GM23248 (cell line): ENCODE measurements at regions not wholly inside any gene's neighbourhood (a gene's known extent, or its start where the extent isn't known, plus 50 kb on each side); places are given as distances from the start of the nearest gene placed in this dataset.

ENCODE experiments used
- DNase-seq: peaks from one replicate; pipeline ENCODE4 v3.0.0-alpha.2; 2015
- H2AFZ ChIP-seq: fragments of 200-600 bp; sonication (generic); 2 replicates; pipeline ENCODE4 v1.6.1; 2016; ENCODE audit warnings: antibody characterized with exemption
- H3F3A ChIP-seq: fragments of 200-600 bp; sonication (generic); 2 replicates; pipeline ENCODE4 v1.6.1; 2016; ENCODE audit warnings: mild to moderate bottlenecking, antibody characterized with exemption, mixed run types; ENCODE audit not compliant: insufficient read depth
- H3K27ac ChIP-seq: fragments of 200-600 bp; sonication (generic); 2 replicates; pipeline ENCODE4 v1.5.1; 2016; ENCODE audit warnings: mild to moderate bottlenecking
- H3K27me3 ChIP-seq: fragments of 200-600 bp; sonication (generic); replicated peaks from 2 replicates; pipeline ENCODE4 v1.6.1; 2016; ENCODE audit warnings: mild to moderate bottlenecking; ENCODE audit not compliant: insufficient read depth
- H3K36me3 ChIP-seq: fragments of 200-600 bp; sonication (generic); 2 replicates; pipeline ENCODE4 v1.6.1; 2016; ENCODE audit warnings: low read depth, mild to moderate bottlenecking
- H3K4me1 ChIP-seq: fragments of 200-600 bp; sonication (generic); 2 replicates; pipeline ENCODE4 v1.6.1; 2016; ENCODE audit warnings: mild to moderate bottlenecking; ENCODE audit not compliant: insufficient read depth
- H3K4me2 ChIP-seq: fragments of 200-600 bp; sonication (generic); one replicate; pipeline ENCODE4 v1.6.1; 2016; ENCODE audit warnings: mild to moderate bottlenecking; ENCODE audit not compliant: unreplicated experiment
- H3K4me3 ChIP-seq: fragments of 200-600 bp; sonication (generic); 2 replicates; pipeline ENCODE4 v1.5.1; 2016; ENCODE audit warnings: mild to moderate bottlenecking
- H3K79me2 ChIP-seq: fragments of 200-600 bp; sonication (generic); 2 replicates; pipeline ENCODE4 v1.6.1; 2016; ENCODE audit warnings: mild to moderate bottlenecking; ENCODE audit not compliant: insufficient read depth
- H3K9ac ChIP-seq: fragments of 200-600 bp; sonication (generic); 2 replicates; pipeline ENCODE4 v1.6.1; 2016; ENCODE audit warnings: mild to moderate bottlenecking
- H3K9me2 ChIP-seq: fragments of 200-600 bp; sonication (generic); 2 replicates; pipeline ENCODE4 v1.6.1; 2016; ENCODE audit warnings: mixed run types, mild to moderate bottlenecking, moderate library complexity; ENCODE audit not compliant: insufficient read depth
- H3K9me3 ChIP-seq: fragments of 200-600 bp; sonication (generic); one replicate; pipeline ENCODE4 v1.6.1; 2017; ENCODE audit warnings: low read depth
- H4K20me1 ChIP-seq: fragments of 200-600 bp; sonication (generic); 2 replicates; pipeline ENCODE4 v1.6.0; 2016; ENCODE audit not compliant: insufficient read depth
- EZH2 ChIP-seq: fragments of 200-600 bp; sonication (generic); IDR thresholded peaks from 2 replicates; pipeline ENCODE4 v1.6.1; 2018; ENCODE audit warnings: antibody characterized with exemption, mild to moderate bottlenecking; ENCODE audit not compliant: insufficient read depth, poor library complexity, severe bottlenecking
- EZH2phosphoT487 ChIP-seq: fragments of 200-600 bp; sonication (generic); IDR thresholded peaks from 2 replicates; pipeline ENCODE4 v1.6.1; 2018; ENCODE audit warnings: antibody characterized with exemption, moderate library complexity, mild to moderate bottlenecking, low read depth; ENCODE audit not compliant: insufficient read depth
- WGBS, 2 experiments: methylation state at CpG; one replicate each; pipeline ENCODE4 v1.1.6; 2015 to 2017; ENCODE audit warnings: low lambda C conversion rate in 2 of 2, low coverage in 1 of 2; ENCODE audit errors: missing lambda C conversion rate in 2 of 2; 5-methylcytosine and 5-hydroxymethylcytosine counted together
- in situ Hi-C: fragments of 300-500 bp; cut with MboI; formaldehyde crosslinking; loops from 2 replicates; pipeline ENCODE4 v1.15.0; 2020

- Histone ChIP-seq H3K4me1 (no peaks in the 10 kb centered on the region), H3K9ac (no peak overlapping the region), H3K27me3 (no peaks in the 10 kb centered on the region), H3K79me2 (no peaks in the 10 kb centered on the region), H3K4me2 (no peak overlapping the region), H3K9me3 (no peaks in the 10 kb centered on the region), H4K20me1 (no peaks in the 10 kb centered on the region), H3K36me3 (no peaks in the 10 kb centered on the region), H3F3A (no peaks in the 10 kb centered on the region), H3K4me3 (no peak overlapping the region), H3K9me2 (no peaks in the 10 kb centered on the region), H2AFZ (no peak overlapping the region), H3K27ac (no peak overlapping the region)
- in situ Hi-C loops = no loop called here
- DNase-seq = no peak
- WGBS, 2 experiments = 24 to 50% methylated on average over 2 of the region's 2 CpGs
- no peak for TF ChIP-seq EZH2phosphoT487
- TF ChIP-seq EZH2 = no peak
These were observed 1176.9 kb upstream of the C9orf72 start for GRCh38 chr9:28750136-28750535.

- no peaks in the 10 kb centered on the region for H3K4me1 ChIP-seq
- WGBS, 2 experiments = 0 to 4% methylated on average over 1 of the region's 1 CpG
- no peak overlapping the region for H3K4me2 ChIP-seq
- no peaks in the 10 kb centered on the region for H4K20me1 ChIP-seq
- no peak overlapping the region for H3K27ac ChIP-seq
- H3K36me3 ChIP-seq = no peaks in the 10 kb centered on the region
- in situ Hi-C loops = no loop called here
- no peak overlapping the region for H2AFZ ChIP-seq
- H3K4me3 ChIP-seq = no peak overlapping the region
- H3K9ac ChIP-seq = no peak overlapping the region
- DNase-seq = no peak
- H3K9me2 ChIP-seq = no peaks in the 10 kb centered on the region
- no peaks in the 10 kb centered on the region for H3K79me2 ChIP-seq
- TF ChIP-seq EZH2phosphoT487 (no peak), EZH2 (no peak)
- no peaks in the 10 kb centered on the region for H3K9me3 ChIP-seq
- H3K27me3 ChIP-seq = no peaks in the 10 kb centered on the region
- no peaks in the 10 kb centered on the region for H3F3A ChIP-seq
These were observed 1185.1 kb upstream of the C9orf72 start for GRCh38 chr9:28758341-28758740.

- no peaks in the 10 kb centered on the region for H4K20me1 ChIP-seq
- 7 to 20% methylated on average over 1 of the region's 1 CpG for WGBS, 2 experiments
- no peaks in the 10 kb centered on the region for H3F3A ChIP-seq
- H3K27me3 ChIP-seq = no peaks in the 10 kb centered on the region
- H3K27ac ChIP-seq = no peak overlapping the region
- no peaks in the 10 kb centered on the region for H3K36me3 ChIP-seq
- in situ Hi-C loops = no loop called here
- no peak for DNase-seq
- H3K4me2 ChIP-seq = no peak overlapping the region
- H3K4me1 ChIP-seq = no peaks in the 10 kb centered on the region
- no peaks in the 10 kb centered on the region for H3K9me3 ChIP-seq
- H2AFZ ChIP-seq = no peak overlapping the region
- no peak overlapping the region for H3K9ac ChIP-seq
- TF ChIP-seq EZH2phosphoT487 = no peak
- TF ChIP-seq EZH2 = no peak
- H3K9me2 ChIP-seq = no peaks in the 10 kb centered on the region
- H3K79me2 ChIP-seq = no peaks in the 10 kb centered on the region
- no peak overlapping the region for H3K4me3 ChIP-seq
These were observed 1185.7 kb upstream of the C9orf72 start for GRCh38 chr9:28758971-28759370.

- H3K4me1 ChIP-seq = no peaks in the 10 kb centered on the region
- 0% methylated on average over 1 of the region's 1 CpG for WGBS, 2 experiments
- TF ChIP-seq EZH2 = no peak
- no peak for TF ChIP-seq EZH2phosphoT487
- in situ Hi-C loops = no loop called here
- no peaks in the 10 kb centered on the region for H3K79me2 ChIP-seq
- no peak overlapping the region for H3K4me2 ChIP-seq
- H3K9ac ChIP-seq = no peak overlapping the region
- no peak overlapping the region for H3K27ac ChIP-seq
- no peaks in the 10 kb centered on the region for H3F3A ChIP-seq
- DNase-seq = no peak
- no peak overlapping the region for H2AFZ ChIP-seq
- no peaks in the 10 kb centered on the region for H3K27me3 ChIP-seq
- H3K36me3 ChIP-seq = no peaks in the 10 kb centered on the region
- H3K9me3 ChIP-seq = no peaks in the 10 kb centered on the region
- no peaks in the 10 kb centered on the region for H3K9me2 ChIP-seq
- no peak overlapping the region for H3K4me3 ChIP-seq
- no peaks in the 10 kb centered on the region for H4K20me1 ChIP-seq
These were observed 1188.9 kb upstream of the C9orf72 start for GRCh38 chr9:28762167-28762566.

- Histone ChIP-seq H3K4me1 (no peaks in the 10 kb centered on the region), H3K9ac (no peak overlapping the region), H3K9me2 (no peaks in the 10 kb centered on the region), H3K27me3 (no peaks in the 10 kb centered on the region), H2AFZ (no peak overlapping the region), H3K9me3 (no peaks in the 10 kb centered on the region), H3K27ac (no peak overlapping the region), H3K4me2 (no peak overlapping the region), H3F3A (no peaks in the 10 kb centered on the region), H3K79me2 (no peaks in the 10 kb centered on the region), H3K36me3 (no peaks in the 10 kb centered on the region), H4K20me1 (no peaks in the 10 kb centered on the region), H3K4me3 (no peak overlapping the region)
- 13 to 14% methylated on average over 1 of the region's 1 CpG for WGBS, 2 experiments
- TF ChIP-seq EZH2 (no peak), EZH2phosphoT487 (no peak)
- DNase-seq = no peak
- in situ Hi-C loops = no loop called here
These were observed 1191.3 kb upstream of the C9orf72 start for GRCh38 chr9:28764532-28764931.
